ENCODE measurements at regions not wholly inside any gene's neighbourhood (a gene's known extent, or its start where the extent isn't known, plus 50 kb on each side); places are given as distances from the start of the nearest gene placed in this dataset.

GRCh38 chr13:107351305-107351704, 783.4 kb upstream of the ARGLU1 start:
- no peak for TF ChIP-seq ZNF530 (tag by site-specific recombination; IDR thresholded peaks at IDR 0.05; ENCODE audit: low read depth)
- TF ChIP-seq ZFP3 (tag by site-specific recombination; IDR thresholded peaks at IDR 0.05; ENCODE audit: low read depth), result no peak
- no peak for TF ChIP-seq ZNF362 (tag by site-specific recombination; IDR thresholded peaks at IDR 0.05)
- no peak for TF ChIP-seq ZNF10 (tag by site-specific recombination; IDR thresholded peaks at IDR 0.05)
- TF ChIP-seq ZNF324 (tag by site-specific recombination; IDR thresholded peaks at IDR 0.05), result no peak
- no peak for TF ChIP-seq ZNF791 (tag by site-specific recombination; IDR thresholded peaks at IDR 0.05)
- TF ChIP-seq PATZ1 (tag by site-specific recombination; IDR thresholded peaks at IDR 0.05), result no peak
- TF ChIP-seq EGR2 (tag by site-specific recombination; IDR thresholded peaks at IDR 0.05; ENCODE audit: low read depth), result no peak
- TF ChIP-seq SETDB1 (IDR thresholded peaks at IDR 0.05; ENCODE audit: insufficient read length, low read length), result no peak
- no peak for TF ChIP-seq ZNF677 (tag by site-specific recombination; IDR thresholded peaks at IDR 0.05)
- no peak for TF ChIP-seq ZNF48 (tag by site-specific recombination; IDR thresholded peaks at IDR 0.05)
- TF ChIP-seq ZBTB8A (tag by site-specific recombination; IDR thresholded peaks at IDR 0.05), result no peak
- no peak for TF ChIP-seq MEIS1 (CRISPR knock-in tag; IDR thresholded peaks at IDR 0.05; ENCODE audit: borderline replicate concordance)
- TF ChIP-seq ZSCAN23 (tag by site-specific recombination; IDR thresholded peaks at IDR 0.05), result no peak
- no peak for TF ChIP-seq ZNF645 (tag by site-specific recombination; IDR thresholded peaks at IDR 0.05)
- TF ChIP-seq ZNF341 (tag by site-specific recombination; IDR thresholded peaks at IDR 0.05; ENCODE audit: low read depth), result no peak
- no peak for TF ChIP-seq ZNF366 (tag by site-specific recombination; conservative IDR thresholded peaks at IDR 0.05)
- TF ChIP-seq ZNF777 (tag by site-specific recombination; IDR thresholded peaks at IDR 0.05; ENCODE audit: borderline replicate concordance), result no peak
- no peak for TF ChIP-seq SP3 (tag by site-specific recombination; IDR thresholded peaks at IDR 0.05)
- Histone ChIP-seq H3K27ac (ENCODE audit: extremely low read depth, low read depth, low read length) (no peak overlapping the region), H3K4me1 (ENCODE audit: control insufficient read depth, insufficient read depth, low read length) (no peaks in the 10 kb centered on the region), H3K9me3 (ENCODE audit: control insufficient read depth, insufficient read depth, low read depth, low read length) (no peaks in the 10 kb centered on the region), H3K36me3 (ENCODE audit: control insufficient read depth in 2 of 2, insufficient read depth in 1 of 2, low read length in 2 of 2) (no peaks in the 10 kb centered on the region), H3K4me3 (ENCODE audit: low read depth, low read length) (no peak overlapping the region)
- POLR2A ChIA-PET, result no interaction called here
- CTCF ChIA-PET, result no interaction called here

- Histone ChIP-seq H3K4me1 (ENCODE audit: control insufficient read depth, insufficient read depth, low read length) (no peaks in the 10 kb centered on the region), H3K36me3 (ENCODE audit: control insufficient read depth in 2 of 2, insufficient read depth in 1 of 2, low read length in 2 of 2) (no peaks in the 10 kb centered on the region), H3K4me3 (ENCODE audit: low read depth, low read length) (no peak overlapping the region), H3K27ac (ENCODE audit: extremely low read depth, low read depth, low read length) (no peak overlapping the region), H3K9me3 (ENCODE audit: control insufficient read depth, insufficient read depth, low read depth, low read length) (no peaks in the 10 kb centered on the region)
- POLR2A ChIA-PET, result no interaction called here
- CTCF ChIA-PET, result no interaction called here
- TF ChIP-seq ZNF2 (tag by site-specific recombination; IDR thresholded peaks at IDR 0.05), result no peak
- TF ChIP-seq ZBTB26 (tag by site-specific recombination; optimal IDR thresholded peaks at IDR 0.05), result no peak
- no peak for TF ChIP-seq ZNF624 (tag by site-specific recombination; IDR thresholded peaks at IDR 0.05)
- TF ChIP-seq WT1 (tag by site-specific recombination; IDR thresholded peaks at IDR 0.05), result no peak
- no peak for TF ChIP-seq ZNF585B (tag by site-specific recombination; IDR thresholded peaks at IDR 0.05)
- no peak for TF ChIP-seq ZNF645 (tag by site-specific recombination; IDR thresholded peaks at IDR 0.05)
- no peak for TF ChIP-seq ZNF169 (tag by site-specific recombination; IDR thresholded peaks at IDR 0.05)
- TF ChIP-seq SP3 (tag by site-specific recombination; IDR thresholded peaks at IDR 0.05), result no peak
- no peak for TF ChIP-seq ZNF19 (tag by site-specific recombination; IDR thresholded peaks at IDR 0.05; ENCODE audit: low read depth)
- no peak for TF ChIP-seq ZNF692 (tag by site-specific recombination; IDR thresholded peaks at IDR 0.05)
- no peak for TF ChIP-seq ZNF404 (tag by site-specific recombination; IDR thresholded peaks at IDR 0.05)
- no peak for TF ChIP-seq YY1 (tag by site-specific recombination; IDR thresholded peaks at IDR 0.05)
- no peak for TF ChIP-seq PRDM1 (tag by site-specific recombination; IDR thresholded peaks at IDR 0.05)
- no peak for TF ChIP-seq ZNF623 (tag by site-specific recombination; IDR thresholded peaks at IDR 0.05)
Measured at GRCh38 chr13:107348925-107349324, 781.0 kb upstream of the ARGLU1 start.
